Endodermal cell (in vitro differentiated cells): ENCODE measurements at regions not wholly inside any gene's neighbourhood (a gene's known extent, or its start where the extent isn't known, plus 50 kb on each side); places are given as distances from the start of the nearest gene placed in this dataset.

ENCODE experiments used
- DNase-seq: peaks from one replicate; pipeline ENCODE4 v3.0.0-alpha.2; 2017
- H3K27ac ChIP-seq: 2 replicates; pipeline ENCODE4 v1.5.1; 2013; ENCODE audit warnings: mild to moderate bottlenecking, low read depth, low read length, moderate library complexity
- H3K27me3 ChIP-seq: 2 replicates; pipeline ENCODE4 v1.6.1; 2013; ENCODE audit warnings: mild to moderate bottlenecking, low read length, moderate library complexity; ENCODE audit not compliant: insufficient read depth, control insufficient read depth, poor library complexity, severe bottlenecking
- H3K36me3 ChIP-seq: 2 replicates; pipeline ENCODE4 v1.7.0; 2013; ENCODE audit warnings: mild to moderate bottlenecking, low read length, moderate library complexity; ENCODE audit not compliant: control insufficient read depth, insufficient read depth
- H3K4me1 ChIP-seq: one replicate; pipeline ENCODE4 v1.7.0; 2013; ENCODE audit warnings: low read length; ENCODE audit not compliant: control insufficient read depth, insufficient read depth
- H3K4me3 ChIP-seq: 2 replicates; pipeline ENCODE4 v1.5.1; 2013; ENCODE audit warnings: mild to moderate bottlenecking, low read length, moderate library complexity
- H3K9ac ChIP-seq: 2 replicates; pipeline ENCODE4 v1.6.1; 2013; ENCODE audit warnings: mild to moderate bottlenecking, low read length, moderate library complexity; ENCODE audit not compliant: poor library complexity, severe bottlenecking; ENCODE audit errors: extremely low read depth
- H3K9me3 ChIP-seq: 2 replicates; pipeline ENCODE4 v1.6.1; 2013; ENCODE audit warnings: mild to moderate bottlenecking, low read length, moderate library complexity; ENCODE audit not compliant: control insufficient read depth
- H3K27ac Mint-ChIP-seq: 2 replicates; pipeline ENCODE4 v1.8.0; 2020; ENCODE audit warnings: mixed read lengths
- H3K27me3 Mint-ChIP-seq: 2 replicates; pipeline ENCODE4 v1.8.0; 2021; ENCODE audit warnings: mild to moderate bottlenecking, mixed read lengths; ENCODE audit not compliant: insufficient read depth
- H3K36me3 Mint-ChIP-seq: 2 replicates; pipeline ENCODE4 v1.8.0; 2020; ENCODE audit warnings: low read depth, mixed read lengths
- H3K4me1 Mint-ChIP-seq: 2 replicates; pipeline ENCODE4 v1.8.0; 2020; ENCODE audit warnings: mixed read lengths
- H3K4me3 Mint-ChIP-seq: 2 replicates; pipeline ENCODE4 v1.8.0; 2020; ENCODE audit warnings: mild to moderate bottlenecking, moderate library complexity, mixed read lengths
- H3K9me3 Mint-ChIP-seq: 2 replicates; pipeline ENCODE4 v1.8.0; 2020; ENCODE audit warnings: mild to moderate bottlenecking, mixed read lengths
- CTCF ChIP-seq: fragments of 200-600 bp; sonication (generic); conservative IDR thresholded peaks from 2 replicates; pipeline ENCODE4 v1.5.0; 2021; ENCODE audit warnings: antibody characterized with exemption, mild to moderate bottlenecking
- WGBS, 2 experiments: methylation state at CpG; one replicate each; pipeline versions ENCODE4 v1.1.5 to v1.1.7; 2013; ENCODE audit warnings: missing lambda C conversion rate in 2 of 2, mixed read lengths in 1 of 2; ENCODE audit not compliant: insufficient coverage in 1 of 2, insufficient read length in 1 of 2; 5-methylcytosine and 5-hydroxymethylcytosine counted together

- Histone ChIP-seq H3K4me3 (no peak overlapping the region), H3K27ac (no peak overlapping the region), H3K9me3 (no peaks in the 10 kb centered on the region), H3K9ac (no peak overlapping the region), H3K27me3 (no peaks in the 10 kb centered on the region), H3K4me1 (no peaks in the 10 kb centered on the region), H3K36me3 (no peaks in the 10 kb centered on the region)
- H3K9me3 Mint-ChIP-seq, result no peaks in the 10 kb centered on the region
- peaks cover 8% of the 10 kb centered on the region for H3K4me1 Mint-ChIP-seq
- 83 to 89% methylated on average over 3 of the region's 3 CpGs for WGBS, 2 experiments
- H3K4me3 Mint-ChIP-seq, result no peak overlapping the region
- H3K27ac Mint-ChIP-seq, result no peak overlapping the region
- no peak for DNase-seq
- no peak for TF ChIP-seq CTCF
- H3K36me3 Mint-ChIP-seq, result no peaks in the 10 kb centered on the region
- no peaks in the 10 kb centered on the region for H3K27me3 Mint-ChIP-seq
Observed at GRCh38 chr2:139055202-139055601, 275.0 kb upstream of the NXPH2 start.

- Mint-ChIP-seq H3K36me3 (peaks cover 8% of the 10 kb centered on the region), H3K4me3 (no peak overlapping the region), H3K27me3 (no peaks in the 10 kb centered on the region), H3K9me3 (peaks cover 7% of the 10 kb centered on the region), H3K27ac (no peak overlapping the region), H3K4me1 (peaks cover 40% of the 10 kb centered on the region)
- Histone ChIP-seq H3K9me3 (peaks cover 7% of the 10 kb centered on the region), H3K27me3 (no peaks in the 10 kb centered on the region), H3K4me1 (peaks cover 15% of the 10 kb centered on the region), H3K9ac (no peak overlapping the region), H3K4me3 (no peak overlapping the region), H3K27ac (no peak overlapping the region), H3K36me3 (no peaks in the 10 kb centered on the region)
- DNase-seq, result peak; percentile 52
- no peak for TF ChIP-seq CTCF
Observed at GRCh38 chr2:139048017-139048416, 267.8 kb upstream of the NXPH2 start.

DNA sequence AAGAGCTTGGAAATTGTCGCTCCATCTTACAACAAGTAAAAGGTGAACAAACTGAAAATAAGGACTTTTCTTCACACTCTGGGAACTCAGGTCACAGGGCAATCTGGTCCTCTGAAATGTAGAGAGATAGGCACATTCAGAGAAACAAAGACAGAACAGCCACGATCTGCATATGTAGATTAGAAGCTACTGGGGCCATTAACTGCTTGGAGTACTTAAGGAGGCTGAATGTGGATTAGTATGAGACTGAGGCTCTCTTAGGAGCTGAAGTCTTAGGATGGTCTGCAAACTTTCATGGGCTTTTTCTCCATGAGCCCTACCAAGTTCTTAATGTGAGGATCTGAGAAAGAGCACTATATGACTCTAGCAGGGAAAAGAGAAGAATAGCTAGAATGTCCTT is 265.3 kb upstream of the NXPH2 start:
- H3K27me3 Mint-ChIP-seq, result no peaks in the 10 kb centered on the region
- WGBS, 2 experiments, result 38 to 54% methylated on average over 1 to 2 of the region's 2 CpGs
- H3K27me3 ChIP-seq, result no peaks in the 10 kb centered on the region
- H3K9ac ChIP-seq, result no peak overlapping the region
- H3K4me1 ChIP-seq, result peaks cover 15% of the 10 kb centered on the region
- peaks cover 7% of the 10 kb centered on the region for H3K9me3 Mint-ChIP-seq
- peaks cover 8% of the 10 kb centered on the region for H3K36me3 Mint-ChIP-seq
- no peak for TF ChIP-seq CTCF
- peaks cover 7% of the 10 kb centered on the region for H3K9me3 ChIP-seq
- peak overlapping the region; percentile 20 for H3K27ac Mint-ChIP-seq
- H3K27ac ChIP-seq, result no peak overlapping the region
- peak; percentile 60 for DNase-seq
- no peaks in the 10 kb centered on the region for H3K36me3 ChIP-seq
- no peak overlapping the region for H3K4me3 Mint-ChIP-seq
- peaks cover 36% of the 10 kb centered on the region for H3K4me1 Mint-ChIP-seq
- H3K4me3 ChIP-seq, result peak overlapping the region; percentile 32
